ENCODE measurements at regions not wholly inside any gene's neighbourhood (a gene's known extent, or its start where the extent isn't known, plus 50 kb on each side); places are given as distances from the start of the nearest gene placed in this dataset.
A peak's percentile ranks its signal among the peaks of the same experiment; 100 is the strongest.
"Not testable (repeated sequence)": the region's sequence is repeated elsewhere in the genome, so short reads cannot be mapped to it uniquely, and the experiment has no call there.

- DNase-seq (ENCODE audit: low spot score) = no peak
Observed at GRCh38 chr15:95016511-95017229, 785.3 kb downstream of the MCTP2 start.

- no peak for DNase-seq (ENCODE audit: low spot score)
Observed at GRCh38 chr15:95017666-95018328, 786.4 kb downstream of the MCTP2 start.

GRCh38 chr15:95018888-95019545, 787.7 kb downstream of the MCTP2 start:
- peak; percentile 89 for DNase-seq (ENCODE audit: low spot score)

- DNase-seq (ENCODE audit: low spot score) = no peak
Observed at GRCh38 chr15:95019907-95020306, 788.5 kb downstream of the MCTP2 start.

- no peak for DNase-seq (ENCODE audit: low spot score)
Observed at GRCh38 chr15:95021816-95022215, 790.5 kb downstream of the MCTP2 start.

GRCh38 chr15:95024351-95024750, 793.0 kb downstream of the MCTP2 start:
- peak; percentile 21 for DNase-seq (ENCODE audit: low spot score)

GRCh38 chr15:95025924-95026728, 794.8 kb downstream of the MCTP2 start:
- peak; percentile 42 for DNase-seq (ENCODE audit: low spot score)

GRCh38 chr15:95027981-95028380, 796.6 kb downstream of the MCTP2 start:
- no peak for DNase-seq (ENCODE audit: low spot score)

- DNase-seq (ENCODE audit: low spot score) = peak; percentile 52
Observed at GRCh38 chr15:95032156-95032555, 800.8 kb downstream of the MCTP2 start.

- no peak for DNase-seq (ENCODE audit: low spot score)
Observed at GRCh38 chr15:95035106-95035505, 803.7 kb downstream of the MCTP2 start.

GRCh38 chr15:95041297-95041696, 809.9 kb downstream of the MCTP2 start:
- no peak for DNase-seq (ENCODE audit: low spot score)

- DNase-seq (ENCODE audit: low spot score) = not testable (repeated sequence)
Observed at GRCh38 chr15:95043236-95043932, 812.0 kb downstream of the MCTP2 start.

- DNase-seq (ENCODE audit: low spot score) = no peak
Observed at GRCh38 chr15:95043933-95044313, 812.6 kb downstream of the MCTP2 start.

GRCh38 chr15:95044745-95045417, 813.5 kb downstream of the MCTP2 start:
- DNase-seq (ENCODE audit: low spot score) = no peak

GRCh38 chr15:95051861-95052260, 820.5 kb downstream of the MCTP2 start:
- no peak for DNase-seq (ENCODE audit: low spot score)

GRCh38 chr15:95059346-95059905, 828.1 kb downstream of the MCTP2 start:
- no peak for DNase-seq (ENCODE audit: low spot score)

GRCh38 chr15:95068701-95069521, 837.5 kb downstream of the MCTP2 start:
- DNase-seq (ENCODE audit: low spot score) = no peak

GRCh38 chr15:95075792-95076677, 844.7 kb downstream of the MCTP2 start:
- no peak for DNase-seq (ENCODE audit: low spot score)

- DNase-seq (ENCODE audit: low spot score) = no peak
Observed at GRCh38 chr15:95076678-95076990, 845.3 kb downstream of the MCTP2 start.
